HCT116 (cell line): ENCODE measurements at regions not wholly inside any gene's neighbourhood (a gene's known extent, or its start where the extent isn't known, plus 50 kb on each side); places are given as distances from the start of the nearest gene placed in this dataset.

Source experiments
- CTCF ChIP-seq, 3 experiments: fragments of 200-600 bp in 1 of 3; sonication (generic) in 1 of 3; IDR thresholded peaks in 2 of 3; conservative IDR thresholded peaks in 1 of 3; 2 replicates each; pipeline ENCODE4 v1.5.1; 2012 to 2017; ENCODE audit warnings: low read depth in 2 of 3, low read length in 2 of 3, antibody characterized with exemption in 1 of 3, borderline replicate concordance in 1 of 3, control low read depth in 1 of 3, mild to moderate bottlenecking in 1 of 3, mixed read lengths in 1 of 3, mixed run types in 1 of 3, moderate library complexity in 1 of 3; ENCODE audit not compliant: insufficient read depth in 1 of 3
- EZH2 ChIP-seq: fragments of 200-600 bp; sonication (generic); IDR thresholded peaks from 2 replicates; pipeline ENCODE4 v1.6.1; 2017; ENCODE audit warnings: antibody characterized with exemption, mixed run types
- EZH2phosphoT487 ChIP-seq: fragments of 200-600 bp; IDR thresholded peaks from 2 replicates; pipeline ENCODE4 v1.6.1; 2018; ENCODE audit warnings: antibody characterized with exemption, borderline replicate concordance
- FOSL1 ChIP-seq: IDR thresholded peaks from 2 replicates; pipeline ENCODE4 v1.6.1; 2012; ENCODE audit warnings: low read depth
- POLR2A ChIP-seq: IDR thresholded peaks from 2 replicates; pipeline ENCODE4 v1.7.0; 2011; ENCODE audit warnings: borderline replicate concordance; ENCODE audit not compliant: insufficient read depth, insufficient read length; ENCODE audit errors: extremely low read depth
- POLR2AphosphoS5 ChIP-seq: IDR thresholded peaks from 2 replicates; pipeline ENCODE4 v1.6.1; 2011; ENCODE audit warnings: mild to moderate bottlenecking, low read depth, low read length, moderate library complexity
- REST ChIP-seq: IDR thresholded peaks from 2 replicates; pipeline ENCODE4 v1.6.1; 2012; ENCODE audit warnings: low read depth
- SIN3A ChIP-seq: IDR thresholded peaks from 2 replicates; pipeline ENCODE4 v1.6.1; 2012; ENCODE audit warnings: low read depth
- TCF7L2 ChIP-seq: IDR thresholded peaks from 2 replicates; pipeline ENCODE4 v1.7.0; 2011; ENCODE audit warnings: borderline replicate concordance, inconsistent platforms; ENCODE audit not compliant: insufficient read depth, insufficient read length; ENCODE audit errors: extremely low read depth

- TF ChIP-seq SIN3A (no peak), EZH2phosphoT487 (no peak), EZH2 (no peak), POLR2A (no peak), TCF7L2 (no peak), CTCF (IDR thresholded peaks at IDR 0.05 in 2 of 3, conservative IDR thresholded peaks at IDR 0.05 in 1 of 3; ENCODE audit: borderline replicate concordance in 1 of 3, insufficient read depth in 1 of 3, low read depth in 2 of 3, low read length in 2 of 3) (no peak), POLR2AphosphoS5 (no peak), FOSL1 (no peak), REST (no peak)
These were observed 342.4 kb downstream of the USP25 start for GRCh38 chr21:16072221-16072620.
